Lower lobe of right lung (tissue), 2 donors: ENCODE measurements at regions not wholly inside any gene's neighbourhood (a gene's known extent, or its start where the extent isn't known, plus 50 kb on each side); places are given as distances from the start of the nearest gene placed in this dataset.

Experiments used
- ATAC-seq, 2 donors: fragments of 200-7000 bp; cut with Tn5 transposase; one replicate each; pipeline ENCODE4 v1.9.1; 2020 to 2022; ENCODE audit warnings: mild to moderate bottlenecking in 2 of 2, moderate library complexity in 2 of 2
- DNase-seq: peaks from one replicate; pipeline ENCODE4 v3.0.0-alpha.2; 2020
- H3K27ac ChIP-seq: fragments of 200-600 bp; one replicate; pipeline ENCODE4 v1.8.0; 2022
- H3K27me3 ChIP-seq: fragments of 200-600 bp; one replicate; pipeline ENCODE4 v1.8.0; 2022; ENCODE audit warnings: low read depth
- H3K36me3 ChIP-seq: fragments of 200-600 bp; one replicate; pipeline ENCODE4 v1.8.0; 2022; ENCODE audit warnings: mild to moderate bottlenecking
- H3K4me1 ChIP-seq: fragments of 200-600 bp; one replicate; pipeline ENCODE4 v1.8.0; 2022
- H3K4me3 ChIP-seq: fragments of 200-600 bp; one replicate; pipeline ENCODE4 v1.8.0; 2022; ENCODE audit warnings: mild to moderate bottlenecking
- H3K9me3 ChIP-seq: fragments of 200-600 bp; one replicate; pipeline ENCODE4 v1.8.0; 2022
- intact Hi-C: fragments of 100-400 bp; cut with DNase I; formaldehyde crosslinking; loops from one replicate; pipeline ENCODE4 v1.11.0; 2022
- TF ChIP-seq, protein P1 (sequence below): fragments of 200-600 bp; IDR thresholded peaks from one replicate; pipeline ENCODE4 v1.8.0; 2022; ENCODE audit warnings: antibody characterized with exemption, mild to moderate bottlenecking
- donor health status: DM: no; HTN: yes; CAD: no; lungs with severe emphysema.

DNA sequence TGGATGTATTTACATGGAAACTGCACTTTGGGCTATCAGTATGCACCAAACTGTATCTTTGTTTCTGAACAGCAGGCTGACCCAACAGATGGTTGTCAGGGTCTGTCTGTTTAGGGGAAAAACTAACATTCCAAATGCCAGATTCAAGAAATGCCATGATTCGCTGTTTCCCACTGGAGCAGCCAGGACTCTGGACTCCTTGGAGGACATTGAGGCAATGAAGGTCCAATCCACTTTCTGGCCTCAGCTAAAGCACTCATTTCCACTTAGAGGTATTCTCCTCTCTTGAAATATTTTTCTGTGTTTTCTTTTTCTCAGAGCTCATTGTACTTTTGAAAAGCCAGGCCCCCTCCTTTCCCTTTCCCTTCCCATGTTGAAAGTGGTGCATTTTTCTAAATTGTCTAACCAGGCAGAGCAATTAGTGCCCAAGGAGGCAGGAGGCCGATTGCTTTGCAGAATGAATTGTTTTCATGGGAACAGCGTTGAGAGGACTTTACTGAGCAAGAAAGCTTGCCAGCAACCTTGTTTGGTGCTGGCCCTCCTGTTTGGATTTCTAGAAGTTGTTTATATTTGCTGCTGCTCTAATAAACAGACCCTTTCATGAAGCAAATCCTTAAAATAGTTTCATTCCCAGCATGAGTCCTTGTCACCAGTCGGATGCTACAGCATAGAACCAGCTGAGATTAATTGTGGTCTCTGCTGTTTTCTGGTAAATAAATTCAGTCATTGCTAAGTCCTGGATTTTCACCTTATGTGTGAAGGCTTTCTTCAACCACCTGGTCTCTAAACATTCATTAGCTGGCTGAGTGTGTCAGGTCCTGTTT is 132.8 kb upstream of the TAF11L2 start:
- Histone ChIP-seq H3K9me3 (no peaks in the 10 kb centered on the region), H3K4me3 (no peak overlapping the region), H3K36me3 (no peaks in the 10 kb centered on the region), H3K27me3 (no peaks in the 10 kb centered on the region), H3K27ac (no peak overlapping the region), H3K4me1 (no peaks in the 10 kb centered on the region)
- intact Hi-C loops, result no loop called here
- TF ChIP-seq, protein P1, sequence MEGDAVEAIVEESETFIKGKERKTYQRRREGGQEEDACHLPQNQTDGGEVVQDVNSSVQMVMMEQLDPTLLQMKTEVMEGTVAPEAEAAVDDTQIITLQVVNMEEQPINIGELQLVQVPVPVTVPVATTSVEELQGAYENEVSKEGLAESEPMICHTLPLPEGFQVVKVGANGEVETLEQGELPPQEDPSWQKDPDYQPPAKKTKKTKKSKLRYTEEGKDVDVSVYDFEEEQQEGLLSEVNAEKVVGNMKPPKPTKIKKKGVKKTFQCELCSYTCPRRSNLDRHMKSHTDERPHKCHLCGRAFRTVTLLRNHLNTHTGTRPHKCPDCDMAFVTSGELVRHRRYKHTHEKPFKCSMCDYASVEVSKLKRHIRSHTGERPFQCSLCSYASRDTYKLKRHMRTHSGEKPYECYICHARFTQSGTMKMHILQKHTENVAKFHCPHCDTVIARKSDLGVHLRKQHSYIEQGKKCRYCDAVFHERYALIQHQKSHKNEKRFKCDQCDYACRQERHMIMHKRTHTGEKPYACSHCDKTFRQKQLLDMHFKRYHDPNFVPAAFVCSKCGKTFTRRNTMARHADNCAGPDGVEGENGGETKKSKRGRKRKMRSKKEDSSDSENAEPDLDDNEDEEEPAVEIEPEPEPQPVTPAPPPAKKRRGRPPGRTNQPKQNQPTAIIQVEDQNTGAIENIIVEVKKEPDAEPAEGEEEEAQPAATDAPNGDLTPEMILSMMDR, result no peak
- ATAC-seq (no peak), DNase-seq (no peak)

DNA sequence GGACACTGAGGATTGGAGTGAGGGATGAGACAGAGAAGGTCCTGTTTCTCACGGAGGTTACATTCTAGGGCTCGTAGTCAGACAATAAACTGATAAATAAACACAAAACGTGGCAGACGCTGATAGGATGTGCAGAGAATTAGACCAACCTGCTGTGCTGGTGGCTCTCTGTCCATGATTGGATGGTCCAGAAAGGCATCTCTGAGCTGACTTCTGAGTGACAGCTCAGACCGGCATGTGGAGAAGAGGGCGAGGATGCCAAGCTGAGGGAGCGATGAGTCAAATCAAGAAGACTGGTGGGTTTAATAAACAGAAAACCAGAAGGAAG is 132.3 kb upstream of the TAF11L2 start:
- no peaks in the 10 kb centered on the region for H3K9me3 ChIP-seq
- TF ChIP-seq, protein P1, result no peak

DNA sequence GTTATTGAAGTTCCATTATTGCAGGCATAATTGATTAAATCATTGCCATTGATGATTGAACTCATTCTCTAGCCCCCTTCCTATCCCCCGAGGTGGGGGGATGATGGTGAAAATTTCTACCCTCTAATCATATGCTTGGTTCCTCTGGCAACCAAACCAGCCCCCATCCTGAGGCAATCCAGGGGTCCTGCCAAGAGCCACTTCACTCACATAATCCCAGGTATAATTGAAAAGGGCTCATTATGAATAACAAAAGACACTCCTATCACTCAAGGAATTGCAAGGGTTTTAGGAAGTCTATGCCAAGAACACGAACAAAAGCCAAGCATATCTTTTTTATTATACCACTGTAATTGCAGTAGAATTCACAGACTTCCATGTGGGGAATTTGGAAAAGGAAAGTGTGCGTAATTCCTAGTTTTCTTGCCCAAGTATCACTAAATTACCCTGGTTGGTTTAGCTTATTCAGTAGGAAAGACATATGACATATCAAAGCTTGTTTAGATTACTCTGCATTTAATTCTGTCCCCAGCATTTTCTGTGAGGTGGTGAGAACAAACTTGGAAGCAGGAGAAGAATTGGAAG is 130.7 kb upstream of the TAF11L2 start:
- no peak overlapping the region for H3K27ac ChIP-seq

More for the DNA sequence above, 132.3 kb upstream of the TAF11L2 start:
- Histone ChIP-seq H3K27ac (no peak overlapping the region), H3K27me3 (no peaks in the 10 kb centered on the region), H3K36me3 (no peaks in the 10 kb centered on the region), H3K4me3 (no peak overlapping the region), H3K4me1 (no peaks in the 10 kb centered on the region)
- ATAC-seq, result no peak
- intact Hi-C loops, result no loop called here
- no peak for DNase-seq

DNA sequence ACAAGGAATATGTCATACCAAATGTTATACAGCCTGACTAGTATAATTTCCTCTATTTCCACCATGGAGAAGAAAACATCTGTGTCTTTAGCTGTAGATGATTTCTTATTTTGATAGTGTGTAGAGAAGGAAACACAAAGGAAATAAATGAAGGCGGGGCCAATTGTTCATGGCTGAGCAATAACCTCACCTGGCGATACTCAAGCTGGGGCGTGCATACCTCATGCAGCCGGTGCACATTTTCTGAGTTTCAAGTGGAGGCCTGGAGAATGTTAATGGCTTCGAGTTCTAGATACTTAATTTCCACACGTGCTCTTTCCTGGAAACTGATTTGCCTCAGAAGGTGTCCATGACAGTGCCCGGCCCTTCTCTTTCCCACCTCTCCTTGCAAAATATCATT is 127.4 kb upstream of the TAF11L2 start:
- Histone ChIP-seq H3K4me1 (no peaks in the 10 kb centered on the region), H3K9me3 (no peaks in the 10 kb centered on the region), H3K4me3 (no peak overlapping the region), H3K36me3 (no peaks in the 10 kb centered on the region), H3K27ac (no peak overlapping the region), H3K27me3 (no peaks in the 10 kb centered on the region)
- DNase-seq (no peak), ATAC-seq (no peak)
- intact Hi-C loops, result no loop called here
- TF ChIP-seq, protein P1, result no peak

More for the DNA sequence above, 130.7 kb upstream of the TAF11L2 start:
- ATAC-seq, result no peak
- no peak overlapping the region for H3K4me3 ChIP-seq
- TF ChIP-seq, protein P1, result no peak
- no peaks in the 10 kb centered on the region for H3K27me3 ChIP-seq
- DNase-seq, result no peak
- H3K36me3 ChIP-seq, result no peaks in the 10 kb centered on the region
- no peaks in the 10 kb centered on the region for H3K9me3 ChIP-seq
- intact Hi-C loops, result no loop called here
- H3K4me1 ChIP-seq, result no peaks in the 10 kb centered on the region

DNA sequence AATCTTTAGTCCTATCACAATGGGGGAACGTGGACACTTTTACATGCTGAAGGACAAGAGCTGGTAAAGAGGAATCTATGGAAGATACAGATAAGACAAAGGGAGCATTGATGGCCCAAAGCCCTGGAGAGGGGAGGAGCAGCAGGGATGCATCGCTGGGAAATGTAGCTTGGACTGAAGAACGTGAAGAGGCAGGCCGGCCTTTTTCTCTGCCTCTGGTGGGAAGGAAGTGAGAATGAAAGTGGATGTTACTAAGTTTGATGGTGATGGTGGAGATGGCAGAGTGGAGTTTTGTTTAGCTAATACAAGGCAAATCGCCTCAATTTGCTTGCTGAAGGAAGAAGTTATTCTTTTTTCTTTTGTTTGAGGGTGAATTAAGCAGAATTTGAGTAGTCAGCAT is 124.6 kb upstream of the TAF11L2 start:
- H3K4me1 ChIP-seq, result no peaks in the 10 kb centered on the region
- H3K4me3 ChIP-seq, result no peak overlapping the region
- no peaks in the 10 kb centered on the region for H3K9me3 ChIP-seq
- no peak for ATAC-seq
- H3K27ac ChIP-seq, result no peak overlapping the region
- TF ChIP-seq, protein P1, result no peak
- no peaks in the 10 kb centered on the region for H3K36me3 ChIP-seq
- intact Hi-C loops, result no loop called here
- DNase-seq, result no peak
- no peaks in the 10 kb centered on the region for H3K27me3 ChIP-seq
